WERI-Rb-1 (cell line): ENCODE measurements at regions not wholly inside any gene's neighbourhood (a gene's known extent, or its start where the extent isn't known, plus 50 kb on each side); places are given as distances from the start of the nearest gene placed in this dataset.

Experiments
- DNase-seq: peaks from one replicate; pipeline ENCODE4 v3.0.0-alpha.2; 2020
- H3K27ac ChIP-seq: fragments of 250-450 bp; sonication (Bioruptor Pico); 2 replicates; pipeline ENCODE4 v1.5.1; 2020; ENCODE audit warnings: mild to moderate bottlenecking, moderate library complexity
- H3K27me3 ChIP-seq: fragments of 250-450 bp; sonication (Bioruptor Pico); 2 replicates; pipeline ENCODE4 v1.5.1; 2021; ENCODE audit warnings: mild to moderate bottlenecking, low read depth, moderate library complexity; ENCODE audit not compliant: insufficient read depth, severe bottlenecking
- H3K36me3 ChIP-seq: fragments of 250-450 bp; sonication (Bioruptor Pico); 2 replicates; pipeline ENCODE4 v1.5.1; 2020; ENCODE audit warnings: mild to moderate bottlenecking, moderate library complexity
- H3K4me3 ChIP-seq: 2 replicates; pipeline ENCODE4 v1.5.1; 2011; ENCODE audit warnings: low read depth, mild to moderate bottlenecking, control low read depth, low read length
- H3K9me3 ChIP-seq: fragments of 250-450 bp; sonication (Bioruptor Pico); 2 replicates; pipeline ENCODE4 v1.5.1; 2021; ENCODE audit warnings: mild to moderate bottlenecking, moderate library complexity; ENCODE audit not compliant: severe bottlenecking
- CTCF ChIP-seq: IDR thresholded peaks from 2 replicates; pipeline ENCODE4 v1.5.1; 2011; ENCODE audit warnings: low read depth, mild to moderate bottlenecking, control low read depth, inconsistent platforms, low read length

- DNase-seq: no peak
- TF ChIP-seq CTCF: no peak
- H3K36me3 ChIP-seq: no peaks in the 10 kb centered on the region
Observed at GRCh38 chr3:76943058-76943457, 96.8 kb upstream of the ROBO2 start.

DNA sequence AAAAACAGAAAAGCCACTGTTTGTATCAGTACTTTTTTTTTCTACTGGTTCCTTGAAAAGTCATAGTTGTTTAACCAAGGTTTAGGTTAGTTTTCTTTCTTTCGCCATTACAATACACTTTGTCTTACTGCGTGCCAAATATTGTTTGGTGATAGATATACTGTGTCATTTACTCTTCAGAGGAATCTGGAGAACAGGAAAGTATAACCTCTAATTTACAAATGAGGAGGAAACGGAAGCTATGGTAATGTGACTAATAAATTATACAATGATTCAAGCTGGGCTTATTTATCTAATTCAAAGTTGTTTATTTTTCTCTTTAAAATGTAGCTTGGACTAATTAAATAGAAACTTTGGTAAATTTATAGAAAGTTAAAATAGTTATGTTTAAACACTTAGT is 96.2 kb upstream of the ROBO2 start:
- no peak for TF ChIP-seq CTCF
- Histone ChIP-seq H3K4me3 (no peak overlapping the region), H3K9me3 (no peaks in the 10 kb centered on the region), H3K27me3 (no peaks in the 10 kb centered on the region), H3K36me3 (no peaks in the 10 kb centered on the region), H3K27ac (no peak overlapping the region)
- no peak for DNase-seq

More at GRCh38 chr3:76943058-76943457, 96.8 kb upstream of the ROBO2 start:
- H3K4me3 ChIP-seq: no peak overlapping the region
- H3K9me3 ChIP-seq: no peaks in the 10 kb centered on the region
- H3K27ac ChIP-seq: no peak overlapping the region
- no peaks in the 10 kb centered on the region for H3K27me3 ChIP-seq

DNA sequence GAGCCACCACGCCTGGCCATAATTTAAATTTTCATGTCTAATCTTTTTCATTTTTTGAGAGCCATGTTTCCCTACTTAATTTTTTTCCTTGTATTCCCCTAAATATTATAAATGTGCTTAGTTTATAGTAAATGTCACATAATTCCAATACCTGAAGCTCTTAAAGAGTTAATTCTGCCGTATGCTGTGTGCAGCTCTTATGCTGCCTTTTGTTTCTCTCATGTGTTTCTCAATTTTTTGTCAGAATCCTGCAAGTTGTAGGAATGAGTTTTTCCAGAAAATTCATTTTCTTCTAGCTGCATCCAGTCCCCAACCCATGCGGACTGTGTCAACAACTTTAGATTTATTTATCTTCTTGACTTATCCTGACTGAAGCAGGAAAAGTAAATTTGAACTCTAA is 90.9 kb upstream of the ROBO2 start:
- Histone ChIP-seq H3K36me3 (no peaks in the 10 kb centered on the region), H3K4me3 (no peak overlapping the region), H3K27ac (no peak overlapping the region), H3K27me3 (no peaks in the 10 kb centered on the region), H3K9me3 (no peaks in the 10 kb centered on the region)
- no peak for DNase-seq
- TF ChIP-seq CTCF: no peak

GRCh38 chr3:76949462-76949861 is 90.4 kb upstream of the ROBO2 start:
- Histone ChIP-seq H3K9me3 (no peaks in the 10 kb centered on the region), H3K27me3 (no peaks in the 10 kb centered on the region), H3K36me3 (no peaks in the 10 kb centered on the region), H3K4me3 (no peak overlapping the region), H3K27ac (no peak overlapping the region)
- no peak for TF ChIP-seq CTCF
- DNase-seq: no peak

DNA sequence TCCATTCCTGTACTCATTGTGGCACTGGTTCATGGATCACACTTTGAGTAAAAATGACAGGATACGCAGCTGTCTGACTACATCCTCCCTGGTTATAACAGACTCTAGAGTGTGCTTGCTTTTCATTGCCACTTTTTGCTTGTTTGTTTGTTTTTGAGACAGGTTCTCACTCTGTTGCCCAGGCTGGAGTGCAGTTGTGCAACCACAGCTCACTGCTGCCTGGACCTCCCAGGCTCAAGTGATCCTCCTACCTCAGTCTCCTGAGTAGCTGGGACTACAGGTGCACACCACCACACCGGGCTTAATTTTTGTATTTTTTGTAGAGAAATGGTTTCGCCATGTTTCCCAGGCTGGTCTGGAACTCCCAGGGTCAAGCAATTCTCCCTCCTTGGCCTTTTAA is 89.3 kb upstream of the ROBO2 start:
- no peak overlapping the region for H3K4me3 ChIP-seq
- TF ChIP-seq CTCF: no peak
- H3K27me3 ChIP-seq: no peaks in the 10 kb centered on the region
- H3K27ac ChIP-seq: no peak overlapping the region
- H3K36me3 ChIP-seq: no peaks in the 10 kb centered on the region
- DNase-seq: no peak
- no peaks in the 10 kb centered on the region for H3K9me3 ChIP-seq

- no peak for TF ChIP-seq CTCF
- H3K4me3 ChIP-seq: no peak overlapping the region
- no peaks in the 10 kb centered on the region for H3K36me3 ChIP-seq
- H3K27ac ChIP-seq: no peak overlapping the region
- no peaks in the 10 kb centered on the region for H3K9me3 ChIP-seq
- H3K27me3 ChIP-seq: no peaks in the 10 kb centered on the region
- DNase-seq: no peak
Observed at GRCh38 chr3:76954412-76954811, 85.5 kb upstream of the ROBO2 start.
